OCI-LY7 (cell line): ENCODE measurements at regions not wholly inside any gene's neighbourhood (a gene's known extent, or its start where the extent isn't known, plus 50 kb on each side); places are given as distances from the start of the nearest gene placed in this dataset.

Experiments used
- BruUV-seq: library from RNA; stranded (reverse); fragments of 400-500 nt; replicated peaks from 2 replicates; lab custom pipeline; 2021; lab: Mats Ljungman, UMichigan
- CTCF ChIA-PET: fragments of 300-600 bp; sonication (Branson Sonifier 250); formaldehyde crosslinking; loops from one replicate; lab custom pipeline; 2022; ENCODE audit warnings: antibody characterized with exemption; ENCODE audit not compliant: unreplicated experiment; lab: Charles Lee
- POLR2A ChIA-PET: fragments of 300-600 bp; sonication (Branson Sonifier 250); formaldehyde crosslinking; loops from one replicate; lab custom pipeline; 2022; ENCODE audit warnings: antibody characterized with exemption; lab: Charles Lee
- DNase-seq: peaks from one replicate; pipeline ENCODE4 v3.0.0-alpha.2; 2015; ENCODE audit warnings: low spot score
- H2AFZ ChIP-seq: fragments of 200-600 bp; sonication (generic), shearing (Covaris generic); 2 replicates; pipeline ENCODE4 v1.6.1; 2014; ENCODE audit warnings: mild to moderate bottlenecking, antibody characterized with exemption, low read length, moderate library complexity
- H3K27ac ChIP-seq: fragments of 200-600 bp; sonication (generic); 2 replicates; pipeline ENCODE4 v1.5.1; 2014; ENCODE audit warnings: mixed run types, low read depth, mild to moderate bottlenecking, moderate library complexity, low read length, inconsistent platforms; ENCODE audit not compliant: poor library complexity, severe bottlenecking
- H3K36me3 ChIP-seq: fragments of 200-600 bp; sonication (generic); 2 replicates; pipeline ENCODE4 v1.6.1; 2014; ENCODE audit warnings: mild to moderate bottlenecking, antibody characterized with exemption, low read length, moderate library complexity, mixed read lengths; ENCODE audit not compliant: insufficient read depth
- H3K4me1 ChIP-seq: fragments of 200-600 bp; sonication (generic); 2 replicates; pipeline ENCODE4 v1.5.1; 2014; ENCODE audit warnings: mild to moderate bottlenecking, low read length; ENCODE audit not compliant: insufficient read depth, poor library complexity, severe bottlenecking
- H3K4me2 ChIP-seq: fragments of 200-600 bp; sonication (generic); 2 replicates; pipeline ENCODE4 v1.6.1; 2014; ENCODE audit warnings: mild to moderate bottlenecking, low read length
- H3K4me3 ChIP-seq: fragments of 200-600 bp; sonication (generic); 2 replicates; pipeline ENCODE4 v1.5.1; 2014; ENCODE audit warnings: mild to moderate bottlenecking, low read depth, low read length; ENCODE audit not compliant: poor library complexity, severe bottlenecking
- H3K79me2 ChIP-seq: fragments of 200-600 bp; sonication (generic); 2 replicates; pipeline ENCODE4 v1.6.1; 2016; ENCODE audit warnings: low read depth, mild to moderate bottlenecking, low read length, moderate library complexity, mixed read lengths; ENCODE audit not compliant: insufficient read depth
- H3K9me2 ChIP-seq: fragments of 200-600 bp; sonication (generic); 2 replicates; pipeline ENCODE4 v1.6.1; 2016; ENCODE audit warnings: mild to moderate bottlenecking, low read length, mixed read lengths; ENCODE audit not compliant: insufficient read depth
- H3K9me3 ChIP-seq: fragments of 200-600 bp; sonication (generic); 2 replicates; pipeline ENCODE4 v1.6.1; 2014; ENCODE audit warnings: mild to moderate bottlenecking, mixed run types, low read length, mixed read lengths
- H4K20me1 ChIP-seq: fragments of 200-600 bp; sonication (generic); 2 replicates; pipeline ENCODE4 v1.6.1; 2014; ENCODE audit warnings: mild to moderate bottlenecking, antibody characterized with exemption, low read length, moderate library complexity, mixed read lengths; ENCODE audit not compliant: insufficient read depth
- EZH2phosphoT487 ChIP-seq: fragments of 200-600 bp; sonication (generic); IDR thresholded peaks from 2 replicates; pipeline ENCODE4 v1.6.1; 2018; ENCODE audit warnings: low read depth, borderline replicate concordance, mild to moderate bottlenecking, mixed run types, antibody characterized with exemption, low read length, moderate library complexity, mixed read lengths
- intact Hi-C: fragments of 100-400 bp; cut with micrococcal nuclease; formaldehyde crosslinking; loops from one replicate; pipeline ENCODE4 v1.10.0; 2022; ENCODE audit not compliant: unreplicated experiment
- TF ChIP-seq, protein P1 (sequence below): fragments of 200-600 bp; sonication (generic); conservative IDR thresholded peaks from 2 replicates; pipeline ENCODE4 v1.5.1; 2014; ENCODE audit warnings: mild to moderate bottlenecking, antibody characterized with exemption, low read length, moderate library complexity, mixed read lengths

GRCh38 chr6:122068291-122068769 is 331.1 kb upstream of the HSF2 start:
- POLR2A ChIA-PET, result no interaction called here
- no peak overlapping the region for H3K4me2 ChIP-seq
- CTCF ChIA-PET, result interaction anchor here (0.6 kb wide), 1 partner anchor 493 kb away, joined by 6 read pairs; no protein-coding TSS in a partner anchor

DNA sequence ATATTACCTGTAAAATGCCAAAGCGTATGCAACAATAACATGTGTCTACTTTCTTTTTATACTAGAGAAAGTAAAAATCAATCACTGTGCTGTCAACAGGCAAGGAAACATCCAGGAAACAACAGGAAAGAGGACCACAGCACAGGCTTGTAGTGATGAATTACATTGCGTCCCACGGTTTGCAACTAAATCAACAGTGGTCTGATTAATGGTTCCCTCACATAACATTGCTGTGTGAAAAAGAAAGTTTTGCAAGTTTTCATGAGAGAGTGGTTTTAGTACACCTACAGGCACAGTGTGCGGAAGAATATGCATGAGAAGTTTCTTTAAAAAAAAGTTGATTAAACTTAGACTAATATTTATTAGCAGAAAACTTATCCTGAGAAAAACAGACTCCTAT is 329.5 kb upstream of the HSF2 start:
- H3K4me3 ChIP-seq, result no peak overlapping the region
- no peaks in the 10 kb centered on the region for H3K79me2 ChIP-seq
- intact Hi-C loops, result no loop called here
- BruUV-seq, result no TSS peak
- no peak for DNase-seq
- no peak overlapping the region for H3K27ac ChIP-seq
- no peaks in the 10 kb centered on the region for H4K20me1 ChIP-seq
- H3K4me1 ChIP-seq, result no peaks in the 10 kb centered on the region
- CTCF ChIA-PET, result no interaction called here
- no peaks in the 10 kb centered on the region for H3K9me2 ChIP-seq
- H3K36me3 ChIP-seq, result no peaks in the 10 kb centered on the region
- no peak overlapping the region for H2AFZ ChIP-seq
- POLR2A ChIA-PET, result no interaction called here
- no peaks in the 10 kb centered on the region for H3K9me3 ChIP-seq
- TF ChIP-seq, protein P1, sequence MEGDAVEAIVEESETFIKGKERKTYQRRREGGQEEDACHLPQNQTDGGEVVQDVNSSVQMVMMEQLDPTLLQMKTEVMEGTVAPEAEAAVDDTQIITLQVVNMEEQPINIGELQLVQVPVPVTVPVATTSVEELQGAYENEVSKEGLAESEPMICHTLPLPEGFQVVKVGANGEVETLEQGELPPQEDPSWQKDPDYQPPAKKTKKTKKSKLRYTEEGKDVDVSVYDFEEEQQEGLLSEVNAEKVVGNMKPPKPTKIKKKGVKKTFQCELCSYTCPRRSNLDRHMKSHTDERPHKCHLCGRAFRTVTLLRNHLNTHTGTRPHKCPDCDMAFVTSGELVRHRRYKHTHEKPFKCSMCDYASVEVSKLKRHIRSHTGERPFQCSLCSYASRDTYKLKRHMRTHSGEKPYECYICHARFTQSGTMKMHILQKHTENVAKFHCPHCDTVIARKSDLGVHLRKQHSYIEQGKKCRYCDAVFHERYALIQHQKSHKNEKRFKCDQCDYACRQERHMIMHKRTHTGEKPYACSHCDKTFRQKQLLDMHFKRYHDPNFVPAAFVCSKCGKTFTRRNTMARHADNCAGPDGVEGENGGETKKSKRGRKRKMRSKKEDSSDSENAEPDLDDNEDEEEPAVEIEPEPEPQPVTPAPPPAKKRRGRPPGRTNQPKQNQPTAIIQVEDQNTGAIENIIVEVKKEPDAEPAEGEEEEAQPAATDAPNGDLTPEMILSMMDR, result no peak
- no peak for TF ChIP-seq EZH2phosphoT487
- H3K4me2 ChIP-seq, result no peak overlapping the region

More at GRCh38 chr6:122068291-122068769, 331.1 kb upstream of the HSF2 start:
- DNase-seq, result no peak
- Histone ChIP-seq H3K79me2 (no peaks in the 10 kb centered on the region), H3K36me3 (no peaks in the 10 kb centered on the region), H4K20me1 (no peaks in the 10 kb centered on the region), H3K27ac (no peak overlapping the region), H3K4me3 (no peak overlapping the region), H3K9me3 (no peaks in the 10 kb centered on the region), H3K9me2 (no peaks in the 10 kb centered on the region), H2AFZ (no peak overlapping the region), H3K4me1 (no peaks in the 10 kb centered on the region)
- TF ChIP-seq, protein P1, result no peak
- no peak for TF ChIP-seq EZH2phosphoT487
- intact Hi-C loops, result no loop called here
- no TSS peak for BruUV-seq

DNA sequence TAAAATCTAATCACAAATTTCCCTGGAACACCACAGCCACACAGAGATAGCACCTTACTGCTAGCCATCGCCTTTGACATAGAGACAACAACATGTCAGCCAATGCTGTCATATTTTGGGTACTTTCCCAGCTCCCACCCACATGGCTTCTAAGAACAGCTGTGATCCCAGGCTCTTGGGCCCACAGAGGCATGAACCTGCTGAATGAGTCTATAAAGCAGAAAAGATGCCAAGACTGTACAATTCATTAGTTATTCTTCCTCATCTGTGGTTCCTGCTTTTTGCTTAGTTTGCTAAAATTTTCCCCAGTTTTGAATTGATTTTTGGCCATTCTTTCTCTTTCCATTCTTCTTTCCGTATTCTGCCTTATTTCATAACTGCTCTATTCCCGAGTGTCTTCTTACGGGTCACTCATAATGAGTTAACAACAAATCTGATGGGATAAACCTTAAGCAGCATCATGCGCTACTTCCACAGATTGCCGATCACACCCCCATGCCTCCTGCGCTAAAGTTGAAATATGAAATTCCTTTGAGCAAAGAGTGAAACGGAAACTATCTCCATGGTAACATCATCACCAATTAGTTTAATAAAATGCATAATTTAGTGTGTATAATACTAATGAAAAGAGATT is 327.3 kb upstream of the HSF2 start:
- BruUV-seq, result no TSS peak
- TF ChIP-seq, protein P1, result no peak
- TF ChIP-seq EZH2phosphoT487, result no peak
- Histone ChIP-seq H3K4me2 (no peak overlapping the region), H3K36me3 (no peaks in the 10 kb centered on the region), H4K20me1 (no peaks in the 10 kb centered on the region), H3K79me2 (no peaks in the 10 kb centered on the region), H3K4me3 (no peak overlapping the region), H3K27ac (no peak overlapping the region), H3K9me2 (no peaks in the 10 kb centered on the region), H3K9me3 (no peaks in the 10 kb centered on the region), H2AFZ (no peak overlapping the region), H3K4me1 (no peaks in the 10 kb centered on the region)
- ChIA-PET CTCF (no interaction called here), POLR2A (interaction anchor here (0.8 kb wide), 1 partner anchor 306 kb away, joined by 4 read pairs; no protein-coding TSS in a partner anchor)
- intact Hi-C loops, result no loop called here
- DNase-seq, result no peak
